ENCODE measurements at regions not wholly inside any gene's neighbourhood (a gene's known extent, or its start where the extent isn't known, plus 50 kb on each side); places are given as distances from the start of the nearest gene placed in this dataset.

DNA sequence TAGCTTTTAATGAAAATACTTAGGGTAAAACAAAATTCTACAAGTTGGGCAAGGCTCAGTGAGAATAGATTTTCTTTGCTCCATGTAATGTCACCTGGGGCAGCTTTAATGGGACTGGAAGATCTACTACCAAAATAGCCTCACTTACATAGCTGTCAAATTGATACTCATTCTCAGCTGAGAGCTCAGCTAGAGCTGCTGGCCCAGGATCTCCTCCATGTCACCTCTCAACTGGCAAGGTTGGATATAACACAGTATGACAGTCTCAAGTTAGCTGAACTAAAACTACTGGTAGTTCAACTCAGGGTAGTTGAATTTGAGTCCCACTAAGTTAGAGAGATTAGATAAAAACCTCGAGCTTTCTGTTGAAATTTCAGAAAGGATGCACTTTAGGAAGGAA, 218.5 kb upstream of the PLSCR5 start:
- no peak overlapping the region for H3K27ac ChIP-seq
- TF ChIP-seq POLR2AphosphoS5 (IDR thresholded peaks at IDR 0.05) (no peak), CTCF (IDR thresholded peaks at IDR 0.05) (no peak)
- no peaks in the 10 kb centered on the region for H3K9me3 ChIP-seq
- H3K36me3 ChIP-seq, result no peaks in the 10 kb centered on the region
- H3K4me3 ChIP-seq, result no peak overlapping the region
- WGBS, result 76% methylated on average over 1 of the region's 1 CpG
- H3K27me3 ChIP-seq, result no peaks in the 10 kb centered on the region
- DNase-seq (ENCODE audit: low spot score in 2 of 2), result no peak
- H3K4me1 ChIP-seq, result no peaks in the 10 kb centered on the region

DNA sequence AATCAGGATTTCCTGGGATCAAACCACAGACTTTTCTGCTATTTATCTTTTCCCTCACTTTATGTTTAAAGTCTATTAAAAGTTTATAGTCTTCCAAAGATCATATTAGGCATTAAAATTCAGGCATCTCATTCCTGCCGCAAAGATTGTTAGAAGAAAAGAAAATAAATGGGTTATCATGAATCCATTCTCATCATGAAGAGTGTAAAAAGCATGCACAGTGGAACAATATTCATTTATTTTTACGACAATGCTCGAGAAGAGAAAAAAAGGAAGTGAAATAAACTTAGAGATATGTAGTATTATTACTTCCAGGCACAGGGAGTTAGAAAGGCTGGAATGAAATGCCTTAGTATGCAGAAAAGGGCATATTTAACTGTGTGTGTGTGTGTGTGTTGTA, 213.7 kb upstream of the PLSCR5 start:
- DNase-seq (ENCODE audit: low spot score in 2 of 2), result no peak
- WGBS, result 74% methylated on average over 3 of the region's 3 CpGs
- no peaks in the 10 kb centered on the region for H3K36me3 ChIP-seq
- no peaks in the 10 kb centered on the region for H3K27me3 ChIP-seq
- H3K4me3 ChIP-seq, result no peak overlapping the region
- H3K9me3 ChIP-seq, result no peaks in the 10 kb centered on the region
- TF ChIP-seq POLR2A (IDR thresholded peaks at IDR 0.05), result no peak
- TF ChIP-seq POLR2AphosphoS5 (IDR thresholded peaks at IDR 0.05), result no peak
- H3K4me1 ChIP-seq, result no peaks in the 10 kb centered on the region
- no peak overlapping the region for H3K27ac ChIP-seq

GRCh38 chr3:146818301-146818700, 213.2 kb upstream of the PLSCR5 start:
- no peak overlapping the region for H3K27ac ChIP-seq
- WGBS, result 62% methylated on average over 4 of the region's 4 CpGs
- DNase-seq (ENCODE audit: low spot score in 2 of 2), result no peak
- TF ChIP-seq POLR2AphosphoS5 (IDR thresholded peaks at IDR 0.05) (no peak), EP300 (IDR thresholded peaks at IDR 0.05) (no peak), POLR2A (IDR thresholded peaks at IDR 0.05) (no peak), CTCF (IDR thresholded peaks at IDR 0.05) (no peak)
- H3K36me3 ChIP-seq, result no peaks in the 10 kb centered on the region
- no peaks in the 10 kb centered on the region for H3K27me3 ChIP-seq
- H3K4me3 ChIP-seq, result no peak overlapping the region
- no peaks in the 10 kb centered on the region for H3K9me3 ChIP-seq
- no peaks in the 10 kb centered on the region for H3K4me1 ChIP-seq

DNA sequence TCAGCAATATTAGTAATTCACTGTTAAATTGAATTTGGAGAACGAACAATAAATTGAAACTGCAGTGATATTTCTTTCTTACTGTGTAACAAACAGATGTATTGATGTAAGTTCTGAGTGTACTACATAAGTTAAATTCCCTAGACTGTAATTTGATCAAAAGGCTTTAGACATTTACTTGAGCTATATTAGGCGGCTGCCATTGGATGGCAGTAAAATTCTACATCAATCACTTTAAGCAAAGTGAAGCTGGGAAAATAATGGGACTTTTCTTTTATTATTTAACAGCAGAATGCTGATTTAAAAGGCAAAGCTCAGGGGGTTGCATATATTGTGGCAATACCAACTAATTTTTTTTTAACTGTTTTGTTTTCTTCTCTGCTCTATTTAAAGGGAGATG, 212.6 kb upstream of the PLSCR5 start:
- DNase-seq (ENCODE audit: low spot score in 2 of 2), result no peak
- Histone ChIP-seq H3K4me3 (no peak overlapping the region), H3K36me3 (no peaks in the 10 kb centered on the region), H3K27me3 (no peaks in the 10 kb centered on the region), H3K4me1 (no peaks in the 10 kb centered on the region), H3K9me3 (no peaks in the 10 kb centered on the region), H3K27ac (no peak overlapping the region)
- TF ChIP-seq POLR2AphosphoS5 (IDR thresholded peaks at IDR 0.05) (no peak), POLR2A (IDR thresholded peaks at IDR 0.05) (no peak), CTCF (IDR thresholded peaks at IDR 0.05) (no peak), EP300 (IDR thresholded peaks at IDR 0.05) (no peak)
- WGBS, result 59% methylated on average over 2 of the region's 2 CpGs

- H3K4me3 ChIP-seq, result no peak overlapping the region
- no peak for DNase-seq (ENCODE audit: low spot score in 2 of 2)
- no peaks in the 10 kb centered on the region for H3K36me3 ChIP-seq
- H3K27me3 ChIP-seq, result no peaks in the 10 kb centered on the region
- WGBS, result 63% methylated on average over 1 of the region's 1 CpG
- H3K27ac ChIP-seq, result no peak overlapping the region
- H3K9me3 ChIP-seq, result no peaks in the 10 kb centered on the region
- TF ChIP-seq EP300 (IDR thresholded peaks at IDR 0.05) (no peak), POLR2A (IDR thresholded peaks at IDR 0.05) (no peak), POLR2AphosphoS5 (IDR thresholded peaks at IDR 0.05) (no peak), CTCF (IDR thresholded peaks at IDR 0.05) (no peak)
- H3K4me1 ChIP-seq, result no peaks in the 10 kb centered on the region
Observed at GRCh38 chr3:146814601-146815315, 209.6 kb upstream of the PLSCR5 start.

DNA sequence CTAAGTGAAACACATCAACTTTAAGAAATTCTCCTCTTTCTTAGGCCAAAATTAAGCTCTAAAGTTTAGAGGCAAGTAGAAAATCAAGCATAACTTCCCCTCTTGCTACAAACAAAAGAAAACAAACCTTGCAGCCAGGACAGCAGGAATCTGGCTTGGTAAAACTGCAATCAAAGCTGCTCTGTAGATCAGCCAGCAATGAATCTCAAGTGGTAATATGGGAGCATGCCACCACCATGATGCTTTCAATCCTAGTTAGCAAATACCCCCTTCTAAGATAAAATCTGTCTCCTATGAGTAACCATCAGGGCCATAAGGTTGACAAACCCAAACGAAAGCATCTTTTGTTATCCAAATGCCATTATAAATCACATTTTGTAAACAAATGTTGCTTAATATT, 208.3 kb upstream of the PLSCR5 start:
- Histone ChIP-seq H3K4me3 (no peak overlapping the region), H3K27me3 (no peaks in the 10 kb centered on the region), H3K4me1 (no peaks in the 10 kb centered on the region), H3K27ac (no peak overlapping the region), H3K9me3 (no peaks in the 10 kb centered on the region), H3K36me3 (no peaks in the 10 kb centered on the region)
- 37% methylated on average over 1 of the region's 1 CpG for WGBS
- no peak for DNase-seq (ENCODE audit: low spot score in 2 of 2)
- TF ChIP-seq CTCF (IDR thresholded peaks at IDR 0.05) (no peak), EP300 (IDR thresholded peaks at IDR 0.05) (no peak), POLR2A (IDR thresholded peaks at IDR 0.05) (no peak), POLR2AphosphoS5 (IDR thresholded peaks at IDR 0.05) (no peak)

All from suprapubic skin (tissue), 4 donors.